ENCODE measurements at regions not wholly inside any gene's neighbourhood (a gene's known extent, or its start where the extent isn't known, plus 50 kb on each side); places are given as distances from the start of the nearest gene placed in this dataset.

- no peak for DNase-seq (ENCODE audit: low read depth, low spot score)
These were observed 387.9 kb downstream of the NUF2 start for GRCh38 chr1:163709636-163710035.

More at GRCh38 chr1:163709636-163710035, 387.9 kb downstream of the NUF2 start:
- Histone ChIP-seq H3K4me3 (replicated peaks in 1 of 2; ENCODE audit: low read depth in 1 of 2, low read length in 2 of 2) (no peak overlapping the region), H3K79me2 (ENCODE audit: insufficient read depth, low read length) (no peaks in the 10 kb centered on the region), H4K20me1 (ENCODE audit: insufficient read depth) (no peaks in the 10 kb centered on the region), H3K36me3 (ENCODE audit: control insufficient read depth in 1 of 2, insufficient read depth in 2 of 2, low read length in 2 of 2) (no peaks in the 10 kb centered on the region), H3K4me2 (ENCODE audit: low read length) (no peak overlapping the region), H3K27me3 (ENCODE audit: insufficient read depth, low read length) (no peaks in the 10 kb centered on the region), H3K27ac (ENCODE audit: low read depth, low read length) (no peak overlapping the region), H2AFZ (ENCODE audit: low read depth, low read length, poor library complexity, severe bottlenecking) (no peak overlapping the region), H3K9me2 (ENCODE audit: insufficient read depth) (no peaks in the 10 kb centered on the region), H3K9ac (ENCODE audit: low read length) (no peak overlapping the region), H3K4me1 (ENCODE audit: control insufficient read depth in 1 of 2, insufficient read depth in 2 of 2, low read length in 2 of 2) (no peaks in the 10 kb centered on the region), H3K9me3 (ENCODE audit: control insufficient read depth in 1 of 2, insufficient read depth in 1 of 2, low read depth in 1 of 2, low read length in 2 of 2) (no peaks in the 10 kb centered on the region)
- no TSS peak for BruUV-seq (replicated peaks)
- ChIA-PET RAD21 (ENCODE audit: low non-redundant PET in 1 of 2, low total read pairs in 2 of 2, uncharacterized antibody in 2 of 2, unreplicated experiment in 2 of 2) (no interaction called here), POLR2A (no interaction called here), CTCF (no interaction called here)
- no peak for ATAC-seq
- no peak for TF ChIP-seq EZH2 (IDR thresholded peaks at IDR 0.05)
- no peak for TF ChIP-seq SP1 (IDR thresholded peaks at IDR 0.05; ENCODE audit: low read depth)
- TF ChIP-seq FOSL1 (IDR thresholded peaks at IDR 0.05; ENCODE audit: low read depth): no peak
- no peak for TF ChIP-seq CBX3 (IDR thresholded peaks at IDR 0.05; ENCODE audit: low read depth)
- no peak for TF ChIP-seq SRF (IDR thresholded peaks at IDR 0.05; ENCODE audit: low read depth)
- no peak for TF ChIP-seq EGR1 (IDR thresholded peaks at IDR 0.05; ENCODE audit: low read depth)
- no peak for TF ChIP-seq YY1 (IDR thresholded peaks at IDR 0.05; ENCODE audit: extremely low read depth, insufficient replicate concordance, low read depth, low read length)
- TF ChIP-seq CEBPB (IDR thresholded peaks at IDR 0.05; ENCODE audit: low read depth): no peak
- TF ChIP-seq POLR2AphosphoS5 (IDR thresholded peaks at IDR 0.05; ENCODE audit: low read depth, low read length): no peak
- TF ChIP-seq EZH2phosphoT487 (IDR thresholded peaks at IDR 0.05; ENCODE audit: borderline replicate concordance): no peak
- no peak for TF ChIP-seq TCF7L2 (IDR thresholded peaks at IDR 0.05; ENCODE audit: borderline replicate concordance, extremely low read depth, insufficient read depth, insufficient read length)
- TF ChIP-seq, protein P1, sequence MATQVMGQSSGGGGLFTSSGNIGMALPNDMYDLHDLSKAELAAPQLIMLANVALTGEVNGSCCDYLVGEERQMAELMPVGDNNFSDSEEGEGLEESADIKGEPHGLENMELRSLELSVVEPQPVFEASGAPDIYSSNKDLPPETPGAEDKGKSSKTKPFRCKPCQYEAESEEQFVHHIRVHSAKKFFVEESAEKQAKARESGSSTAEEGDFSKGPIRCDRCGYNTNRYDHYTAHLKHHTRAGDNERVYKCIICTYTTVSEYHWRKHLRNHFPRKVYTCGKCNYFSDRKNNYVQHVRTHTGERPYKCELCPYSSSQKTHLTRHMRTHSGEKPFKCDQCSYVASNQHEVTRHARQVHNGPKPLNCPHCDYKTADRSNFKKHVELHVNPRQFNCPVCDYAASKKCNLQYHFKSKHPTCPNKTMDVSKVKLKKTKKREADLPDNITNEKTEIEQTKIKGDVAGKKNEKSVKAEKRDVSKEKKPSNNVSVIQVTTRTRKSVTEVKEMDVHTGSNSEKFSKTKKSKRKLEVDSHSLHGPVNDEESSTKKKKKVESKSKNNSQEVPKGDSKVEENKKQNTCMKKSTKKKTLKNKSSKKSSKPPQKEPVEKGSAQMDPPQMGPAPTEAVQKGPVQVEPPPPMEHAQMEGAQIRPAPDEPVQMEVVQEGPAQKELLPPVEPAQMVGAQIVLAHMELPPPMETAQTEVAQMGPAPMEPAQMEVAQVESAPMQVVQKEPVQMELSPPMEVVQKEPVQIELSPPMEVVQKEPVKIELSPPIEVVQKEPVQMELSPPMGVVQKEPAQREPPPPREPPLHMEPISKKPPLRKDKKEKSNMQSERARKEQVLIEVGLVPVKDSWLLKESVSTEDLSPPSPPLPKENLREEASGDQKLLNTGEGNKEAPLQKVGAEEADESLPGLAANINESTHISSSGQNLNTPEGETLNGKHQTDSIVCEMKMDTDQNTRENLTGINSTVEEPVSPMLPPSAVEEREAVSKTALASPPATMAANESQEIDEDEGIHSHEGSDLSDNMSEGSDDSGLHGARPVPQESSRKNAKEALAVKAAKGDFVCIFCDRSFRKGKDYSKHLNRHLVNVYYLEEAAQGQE (IDR thresholded peaks at IDR 0.05; ENCODE audit: low read depth): no peak
- TF ChIP-seq JUND (IDR thresholded peaks at IDR 0.05): no peak
- TF ChIP-seq ZNF274 (IDR thresholded peaks at IDR 0.05; ENCODE audit: low read depth, low read length): no peak
- no peak for TF ChIP-seq ATF3 (IDR thresholded peaks at IDR 0.05)
- TF ChIP-seq SIN3A (IDR thresholded peaks at IDR 0.05; ENCODE audit: low read depth): no peak
- no peak for TF ChIP-seq POLR2A (IDR thresholded peaks at IDR 0.05; ENCODE audit: borderline replicate concordance, extremely low read depth, insufficient read depth, insufficient read length)
- no peak for TF ChIP-seq ELF1 (IDR thresholded peaks at IDR 0.05; ENCODE audit: borderline replicate concordance, low read depth)
- no peak for TF ChIP-seq RAD21 (IDR thresholded peaks at IDR 0.05; ENCODE audit: low read depth)
- intact Hi-C loops (cut with micrococcal nuclease): no loop called here

Measured in HCT116 (cell line).